ENCODE measurements at regions not wholly inside any gene's neighbourhood (a gene's known extent, or its start where the extent isn't known, plus 50 kb on each side); places are given as distances from the start of the nearest gene placed in this dataset.

DNA sequence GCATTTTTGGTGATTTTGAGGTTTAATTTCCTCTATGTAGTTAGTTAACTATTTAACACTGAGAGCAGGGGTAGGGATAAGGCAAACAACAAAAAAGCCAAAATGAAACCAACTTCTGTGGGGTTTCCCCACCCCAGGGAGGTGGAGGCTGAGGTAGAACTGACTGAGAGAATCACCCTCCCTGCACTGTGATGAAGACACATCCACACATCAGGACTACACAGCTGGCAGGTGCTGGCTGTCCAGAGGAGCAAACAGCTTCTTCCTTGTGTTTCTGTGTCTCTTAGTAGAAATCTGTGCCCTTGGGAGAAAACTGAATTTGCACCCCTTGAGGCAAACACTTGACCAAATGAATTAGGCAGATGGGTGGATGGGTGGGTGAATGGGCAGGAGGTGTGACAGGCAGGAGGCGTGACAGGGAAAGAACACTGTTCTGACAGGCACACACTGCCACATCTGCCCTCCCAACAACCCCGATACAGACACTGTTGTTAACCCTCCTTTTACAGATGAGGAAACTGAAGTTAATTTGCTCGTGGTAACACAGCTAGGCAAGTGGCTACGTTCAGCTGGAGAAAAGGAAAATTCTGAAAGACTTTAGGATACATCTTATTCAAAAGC, 62.9 kb upstream of the AMZ2 start:
- Histone ChIP-seq H3K36me3 (ENCODE audit: control insufficient read depth in 2 of 4, insufficient read depth in 4 of 4, low read length in 3 of 4) (no peaks in the 10 kb centered on the region), H2BK12ac (ENCODE audit: low read depth, low read length) (no peak overlapping the region), H3K4ac (replicated peaks; ENCODE audit: insufficient read length, low read depth, low read length) (no peak overlapping the region), H3K23ac (ENCODE audit: insufficient read length) (no peak overlapping the region), H3K27ac (ENCODE audit: low read depth, low read length) (no peak overlapping the region), H2BK15ac (ENCODE audit: low read length) (no peak overlapping the region), H3K79me2 (ENCODE audit: control insufficient read depth in 1 of 2, insufficient read depth in 2 of 2, low read length in 2 of 2) (no peaks in the 10 kb centered on the region), H4K5ac (ENCODE audit: insufficient read length, low read depth, low read length) (no peak overlapping the region), H4K8ac (ENCODE audit: extremely low read depth, insufficient read depth, low read length) (no peak overlapping the region), H3K4me1 (replicated peaks in 1 of 4; ENCODE audit: control insufficient read depth in 3 of 4, insufficient read depth in 4 of 4, low read length in 3 of 4) (peaks cover 0 to 4% (median 2%) of the 10 kb centered on the region in 4 experiments; a peak in 3 of 7 replicates), H3K4me3 (ENCODE audit: extremely low read depth in 1 of 4, insufficient read depth in 2 of 4, low read depth in 3 of 4, low read length in 4 of 4) (no peak overlapping the region), H3K9me3 (ENCODE audit: insufficient read depth in 2 of 2, low read depth in 1 of 2, low read length in 1 of 2) (no peaks in the 10 kb centered on the region; a peak in 1 of 4 replicates), H3K18ac (ENCODE audit: extremely low read depth, low read length) (no peak overlapping the region), H3K79me1 (ENCODE audit: low read depth, low read length) (no peaks in the 10 kb centered on the region), H3K4me2 (ENCODE audit: insufficient read depth in 1 of 2, low read depth in 2 of 2, low read length in 2 of 2) (no peak overlapping the region), H3K23me2 (ENCODE audit: low read depth, low read length) (no peaks in the 10 kb centered on the region), H2BK5ac (ENCODE audit: low read depth, low read length) (no peak overlapping the region), H3K56ac (replicated peaks; ENCODE audit: insufficient read length, low read depth, low read length) (no peak overlapping the region), H3K14ac (ENCODE audit: insufficient read length) (no peak overlapping the region), H2AK5ac (ENCODE audit: low read depth, low read length) (no peak overlapping the region), H3K27me3 (replicated peaks in 1 of 4; ENCODE audit: control insufficient read depth in 3 of 4, extremely low read depth in 1 of 4, insufficient read depth in 3 of 4, low read length in 3 of 4) (no peaks in the 10 kb centered on the region), H4K20me1 (replicated peaks in 1 of 2; ENCODE audit: control insufficient read depth in 1 of 2, insufficient read depth in 2 of 2, low read length in 2 of 2) (no peaks in the 10 kb centered on the region), H2BK120ac (replicated peaks; ENCODE audit: low read depth, low read length) (no peak overlapping the region), H2AFZ (ENCODE audit: low read length) (no peak overlapping the region), H3K9ac (replicated peaks in 1 of 4; ENCODE audit: extremely low read depth in 1 of 4, low read depth in 3 of 4, low read length in 3 of 4) (no peak overlapping the region), H4K91ac (replicated peaks; ENCODE audit: insufficient read length, low read length) (no peak overlapping the region), H2BK20ac (ENCODE audit: low read length) (no peak overlapping the region)
- 82% methylated on average over 4 of the region's 4 CpGs; no CpG with 5 or more reads in 1 of the 2 experiments for WGBS, 2 experiments (ENCODE audit: extremely low coverage in 1 of 2, insufficient coverage in 1 of 2, insufficient read length in 1 of 2, insufficient replicate concordance in 2 of 2, low coverage in 1 of 2, low lambda C conversion rate in 2 of 2, missing lambda C conversion rate in 1 of 2)
- no peak for FAIRE-seq
- DNase-seq (ENCODE audit: low read depth in 1 of 2, low spot score in 2 of 2), result no peak
- ChIA-PET POLR2A (ENCODE audit: partially characterized antibody) (interaction anchor here (0.9 to 1.1 kb wide), 2 partner anchors 11 to 107 kb away, joined by 3 to 4 read pairs; partner anchors contain the start of genes ARSG and SLC16A6), CTCF (ENCODE audit: partially characterized antibody) (interaction anchor here (1.0 to 8.7 kb wide), 7 partner anchors 8 to 214 kb away, joined by 3 to 63 read pairs (median 8); no protein-coding TSS in a partner anchor)
- TF ChIP-seq ZNF274 (IDR thresholded peaks at IDR 0.05; ENCODE audit: borderline replicate concordance, extremely low read depth, low read length) (no peak), YY1 (IDR thresholded peaks at IDR 0.05; ENCODE audit: low read depth, low read length) (no peak), TAF7 (optimal IDR thresholded peaks at IDR 0.05; ENCODE audit: borderline replicate concordance, low read depth, low read length) (no peak), CBX5 (IDR thresholded peaks at IDR 0.05; ENCODE audit: low read depth, low read length) (no peak), GABPA (IDR thresholded peaks at IDR 0.05; ENCODE audit: borderline replicate concordance, insufficient read depth, low read length) (no peak), CBX8 (IDR thresholded peaks at IDR 0.05; ENCODE audit: borderline replicate concordance, low read depth, low read length) (no peak), POLR2AphosphoS5 (IDR thresholded peaks at IDR 0.05; ENCODE audit: low read depth, low read length) (no peak), SIN3A (conservative IDR thresholded peaks at IDR 0.05 in 1 of 2, IDR thresholded peaks at IDR 0.05 in 1 of 2; ENCODE audit: low read depth in 1 of 2, low read length in 2 of 2) (no peak), MAFK (IDR thresholded peaks at IDR 0.05; ENCODE audit: low read depth, low read length) (no peak), RAD21 (IDR thresholded peaks at IDR 0.05 in 1 of 2, conservative IDR thresholded peaks at IDR 0.05 in 1 of 2; ENCODE audit: low read depth in 2 of 2, low read length in 2 of 2) (no peak)
- TF ChIP-seq, protein P1, sequence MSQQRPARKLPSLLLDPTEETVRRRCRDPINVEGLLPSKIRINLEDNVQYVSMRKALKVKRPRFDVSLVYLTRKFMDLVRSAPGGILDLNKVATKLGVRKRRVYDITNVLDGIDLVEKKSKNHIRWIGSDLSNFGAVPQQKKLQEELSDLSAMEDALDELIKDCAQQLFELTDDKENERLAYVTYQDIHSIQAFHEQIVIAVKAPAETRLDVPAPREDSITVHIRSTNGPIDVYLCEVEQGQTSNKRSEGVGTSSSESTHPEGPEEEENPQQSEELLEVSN (IDR thresholded peaks at IDR 0.05), result no peak

All from H1 (cell line).